ENCODE measurements at regions not wholly inside any gene's neighbourhood (a gene's known extent, or its start where the extent isn't known, plus 50 kb on each side); places are given as distances from the start of the nearest gene placed in this dataset.

GRCh38 chr16:55248494-55248893 lies 75.5 kb upstream of the IRX6 start:
- DNase-seq = no peak

GRCh38 chr16:55249361-55249760 lies 74.6 kb upstream of the IRX6 start:
- DNase-seq = no peak

DNA sequence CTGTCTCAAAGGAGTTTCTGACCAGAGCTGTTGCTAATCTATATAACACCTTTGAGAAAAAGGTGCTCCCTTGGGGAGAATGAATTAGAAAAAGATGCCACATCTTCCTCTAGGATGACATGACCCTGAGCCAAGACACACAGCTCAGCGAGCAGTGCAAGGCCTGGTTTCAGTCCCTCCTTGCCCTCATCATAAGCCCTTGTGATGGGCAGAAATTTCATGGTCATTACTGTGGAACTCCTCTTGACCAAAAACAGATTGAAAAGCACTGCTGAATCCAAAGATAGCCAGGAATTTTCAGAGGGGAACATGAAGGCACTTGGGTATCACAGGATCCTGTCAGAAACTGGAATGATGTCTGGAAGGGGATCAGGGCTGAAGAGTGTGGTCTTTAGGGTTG lies 74.1 kb upstream of the IRX6 start:
- no peak for DNase-seq

DNA sequence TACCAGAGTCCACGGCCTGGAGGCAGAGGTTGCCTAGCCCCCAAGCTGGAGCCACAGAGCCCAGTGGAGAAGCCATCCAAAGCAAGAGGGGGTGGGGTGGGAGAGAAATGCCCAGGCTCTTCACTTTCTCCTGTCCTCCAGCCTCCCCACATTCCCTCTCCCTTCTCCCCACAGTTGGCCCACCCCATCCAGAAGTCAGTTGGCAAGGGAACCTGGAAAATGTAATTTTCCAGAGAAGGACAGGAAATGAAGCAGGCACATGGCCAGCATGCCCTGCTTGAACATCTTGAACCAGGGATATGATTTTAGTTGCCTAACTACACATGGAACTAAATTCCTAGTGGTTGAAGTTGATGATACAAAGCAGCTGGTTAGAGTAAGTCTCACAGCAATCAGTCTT lies 73.3 kb upstream of the IRX6 start:
- no peak for DNase-seq

DNA sequence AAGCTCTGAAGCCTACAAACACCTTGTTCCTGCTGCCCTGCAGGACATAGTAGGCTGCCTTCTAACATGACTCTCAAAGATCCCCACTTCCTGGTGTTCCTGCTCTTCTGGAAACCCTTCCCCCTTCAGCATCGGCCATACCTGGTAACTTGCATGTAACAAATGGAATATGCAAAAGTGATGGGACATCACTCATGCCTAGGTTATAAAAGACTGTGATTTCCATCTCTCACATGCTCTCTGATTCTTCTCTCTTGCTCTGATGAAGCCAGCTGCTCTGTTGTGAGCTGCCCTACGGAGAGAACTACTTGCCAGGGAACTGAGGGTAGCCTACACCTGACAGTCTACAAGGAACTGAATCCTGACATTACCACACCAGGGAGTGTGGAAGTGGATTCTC lies 72.9 kb upstream of the IRX6 start:
- no peak for DNase-seq

DNA sequence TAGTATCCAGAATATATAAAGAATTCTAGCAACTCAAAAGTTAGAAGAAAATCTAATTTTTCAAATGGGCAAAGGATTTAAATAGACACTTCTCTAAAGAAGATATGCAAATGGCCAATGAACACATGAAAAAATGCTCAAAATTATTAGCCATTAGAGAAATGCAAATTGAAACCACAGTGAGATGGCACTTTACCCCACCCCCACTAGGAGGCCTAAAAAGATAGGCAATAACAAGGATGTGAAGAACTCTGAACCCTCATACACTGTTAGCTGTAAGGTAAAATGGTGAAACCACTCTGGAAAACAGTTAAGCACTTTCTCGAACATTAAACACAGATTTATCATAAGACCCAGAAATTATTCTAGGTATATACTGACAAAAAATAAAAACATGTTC lies 71.4 kb upstream of the IRX6 start:
- no peak for DNase-seq

GRCh38 chr16:55253987-55254386 lies 70.0 kb upstream of the IRX6 start:
- no peak for DNase-seq

GRCh38 chr16:55255733-55256282 lies 68.2 kb upstream of the IRX6 start:
- DNase-seq = no peak

GRCh38 chr16:55256412-55257016 lies 67.5 kb upstream of the IRX6 start:
- DNase-seq = no peak

- peak; percentile 1 to 11 for DNase-seq
Observed at GRCh38 chr16:55257966-55258613, 65.9 kb upstream of the IRX6 start.

DNA sequence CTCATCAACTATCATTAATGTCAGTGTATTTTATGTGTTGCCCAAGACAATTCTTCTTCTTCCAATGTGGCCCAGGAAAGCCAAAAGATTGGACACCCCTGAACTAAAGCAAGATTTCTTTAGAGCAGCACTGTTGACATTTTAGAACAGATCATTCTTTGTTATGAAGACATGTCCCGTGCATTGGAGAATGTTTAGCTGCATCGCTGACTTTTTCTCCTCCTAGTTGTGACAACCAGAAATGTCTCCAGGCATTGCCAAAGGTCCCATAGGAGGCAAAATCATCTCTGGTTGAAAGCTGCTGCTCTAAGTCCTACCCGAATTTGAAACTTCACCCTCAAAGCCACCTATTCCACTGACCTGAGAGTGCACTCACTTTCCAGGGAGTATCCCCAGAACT lies 62.7 kb upstream of the IRX6 start:
- no peak for DNase-seq

- no peak for DNase-seq
Observed at GRCh38 chr16:55263271-55264250, 60.4 kb upstream of the IRX6 start.

DNA sequence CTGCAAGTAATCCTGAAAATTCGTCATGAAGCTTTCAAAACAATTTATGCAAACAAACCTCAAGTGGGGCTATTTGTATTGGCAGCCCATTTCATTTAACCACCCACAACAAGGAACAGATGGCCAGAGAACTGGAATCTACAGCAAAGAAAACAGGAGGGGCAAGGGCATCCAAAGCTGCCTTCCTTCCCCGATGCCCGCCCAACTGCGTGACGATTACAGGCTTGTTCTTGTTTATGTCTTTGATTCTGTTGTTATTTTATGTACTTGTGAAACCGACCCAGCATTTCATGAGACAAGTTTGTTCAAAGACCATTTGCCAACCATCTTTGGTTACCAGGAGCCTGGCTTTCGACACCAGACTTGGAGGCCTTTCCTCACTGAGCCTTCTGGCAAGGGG lies 59.1 kb upstream of the IRX6 start:
- peak; percentile 43 to 48 for DNase-seq

GRCh38 chr16:55265926-55266325 lies 58.1 kb upstream of the IRX6 start:
- no peak for DNase-seq

DNA sequence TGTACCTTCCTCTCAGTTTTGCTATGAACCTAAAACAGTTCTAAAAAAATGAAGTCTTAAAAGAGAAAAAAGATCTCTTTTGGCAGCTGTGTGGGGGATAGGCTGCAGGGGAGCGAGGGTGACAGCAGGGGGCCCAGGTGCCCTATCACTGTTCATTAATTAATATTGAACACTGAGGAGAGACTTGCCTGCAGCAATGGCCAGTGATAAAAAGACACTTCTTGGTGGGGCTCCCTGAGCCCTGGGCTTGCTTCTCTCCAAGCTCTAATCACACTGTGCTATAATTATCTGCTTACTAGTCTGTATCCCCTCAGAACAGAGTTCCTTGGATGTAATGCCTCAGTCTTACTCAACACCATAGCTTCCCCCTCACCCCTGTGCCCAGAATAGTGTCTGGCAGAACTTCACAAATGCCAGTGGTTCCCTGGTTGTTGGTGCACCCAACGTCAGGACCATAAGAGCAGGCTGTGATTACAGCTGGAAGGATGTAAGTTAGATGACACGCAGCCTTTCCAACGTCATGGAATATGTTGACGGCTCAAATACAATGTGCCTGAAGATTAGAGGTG lies 52.0 kb upstream of the IRX6 start:
- no peak for DNase-seq

- no peak for DNase-seq
Observed at GRCh38 chr16:55272744-55273143, 51.3 kb upstream of the IRX6 start.

DNA sequence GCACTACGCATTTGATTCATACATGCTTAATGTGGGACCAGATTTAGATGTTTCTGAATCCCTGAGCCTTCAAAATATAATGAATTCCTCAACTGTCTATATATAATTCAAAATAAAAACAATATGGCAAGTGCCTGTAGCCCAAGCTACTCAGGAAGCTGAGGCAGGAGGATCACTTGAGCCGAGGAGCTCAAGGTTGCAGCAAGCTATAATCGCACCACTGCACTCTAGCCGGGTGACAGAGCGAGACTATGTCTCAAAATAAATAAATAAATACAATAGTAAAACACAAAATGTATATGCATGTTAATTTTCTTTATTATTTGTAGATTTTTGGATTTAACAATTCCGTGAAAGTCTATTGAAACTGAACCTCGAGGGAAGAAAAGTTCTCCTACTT lies 50.6 kb upstream of the IRX6 start:
- no peak for DNase-seq

DNA sequence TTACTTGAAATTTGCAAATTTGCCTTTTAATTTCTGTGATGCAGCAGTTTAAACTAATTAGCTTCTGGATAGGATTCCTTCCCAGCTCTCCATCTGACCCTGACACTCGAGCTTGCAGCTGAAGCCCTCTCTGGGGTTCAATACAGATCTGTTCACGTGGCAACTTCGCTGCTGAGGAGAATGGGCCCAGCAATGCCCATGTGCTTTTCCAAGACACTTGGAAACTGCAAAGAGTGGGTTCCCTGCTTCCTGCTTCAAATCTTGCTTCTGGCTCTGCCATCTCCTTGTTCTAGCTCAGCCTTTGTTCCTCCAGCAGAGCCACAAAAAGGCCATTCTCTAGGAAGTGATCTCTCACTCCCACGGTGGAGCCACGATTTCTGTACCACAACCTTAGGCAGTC lies 50.0 kb upstream of the IRX6 start:
- no peak for DNase-seq
